ENCODE measurements at regions not wholly inside any gene's neighbourhood (a gene's known extent, or its start where the extent isn't known, plus 50 kb on each side); places are given as distances from the start of the nearest gene placed in this dataset.

DNA sequence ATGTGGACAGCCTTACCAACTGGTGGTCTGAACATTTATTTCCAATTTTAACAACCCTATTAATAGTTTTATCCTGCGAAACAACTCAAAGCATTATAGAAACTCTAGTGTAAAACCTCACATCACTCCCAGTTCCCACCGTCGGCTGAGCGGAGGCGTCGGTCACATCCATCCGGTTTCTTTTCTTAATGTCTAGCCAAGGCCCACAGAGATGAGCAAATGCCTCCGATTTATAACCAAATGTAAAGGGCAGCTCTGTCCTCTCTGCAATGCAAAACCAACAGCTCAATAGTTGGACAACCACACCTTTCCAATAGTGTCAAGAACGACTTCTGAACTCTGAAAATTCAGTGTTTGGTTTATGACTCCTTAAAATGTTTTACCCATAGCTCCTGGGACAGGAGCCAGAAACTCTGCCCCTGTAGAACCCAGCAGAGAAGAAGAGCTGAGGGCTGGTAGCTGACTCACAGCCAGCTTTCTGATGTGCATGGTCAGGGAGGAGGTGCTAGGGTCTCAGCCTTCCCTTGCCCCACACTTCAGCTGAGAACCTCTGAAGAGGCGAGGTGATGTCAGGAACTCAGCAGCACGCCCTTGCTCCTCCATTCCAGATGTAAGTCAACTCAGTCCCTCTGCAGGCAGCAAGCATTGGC is 90.2 kb upstream of the UQCRFS1 start:
- no peak for FAIRE-seq
- ATAC-seq, result no peak
- H3K4me3 ChIP-seq, result no peak overlapping the region
- no peak for TF ChIP-seq SMC3 (IDR thresholded peaks at IDR 0.05)
- TF ChIP-seq POLR2AphosphoS2 (conservative IDR thresholded peaks at IDR 0.05; ENCODE audit: low read length), result no peak
- no peak for TF ChIP-seq ZC3H11A (IDR thresholded peaks at IDR 0.05)
- no peak for TF ChIP-seq HEYL (CRISPR knock-in tag; IDR thresholded peaks at IDR 0.05)
- no peaks in the 10 kb centered on the region for H3K4me1 ChIP-seq
- 41% methylated on average over 11 of the region's 11 CpGs for WGBS (ENCODE audit: missing lambda C conversion rate)
- no peak overlapping the region for H3K27ac ChIP-seq
- CTCF ChIA-PET, result no interaction called here
- DNase-seq (ENCODE audit: low read depth in 1 of 2, low spot score in 1 of 2), result no peak
- POLR2A ChIA-PET, result no interaction called here
- H3K9me3 ChIP-seq, result no peaks in the 10 kb centered on the region
- no peak overlapping the region for H3K4me2 ChIP-seq

DNA sequence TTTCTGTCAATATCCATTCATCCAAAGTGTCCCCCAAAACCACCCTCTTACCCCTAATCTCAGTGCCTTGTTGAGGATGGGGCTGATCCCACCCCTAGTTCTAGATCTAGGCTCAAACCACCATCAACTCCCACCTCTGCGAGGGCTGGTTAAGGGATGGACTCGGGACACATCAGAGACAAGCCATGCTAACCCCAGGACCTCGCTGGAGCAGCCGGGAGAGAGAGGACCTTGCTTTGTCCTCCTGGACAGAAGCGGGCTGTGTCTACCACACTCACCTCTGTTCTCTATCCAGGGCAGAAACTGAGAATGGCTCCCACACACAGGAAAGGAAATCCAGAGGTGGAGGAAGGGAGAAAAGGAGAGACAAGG is 90.8 kb upstream of the UQCRFS1 start:
- no peak for FAIRE-seq
- H3K27ac ChIP-seq, result no peak overlapping the region
- H3K9me3 ChIP-seq, result no peaks in the 10 kb centered on the region
- TF ChIP-seq, protein P1, sequence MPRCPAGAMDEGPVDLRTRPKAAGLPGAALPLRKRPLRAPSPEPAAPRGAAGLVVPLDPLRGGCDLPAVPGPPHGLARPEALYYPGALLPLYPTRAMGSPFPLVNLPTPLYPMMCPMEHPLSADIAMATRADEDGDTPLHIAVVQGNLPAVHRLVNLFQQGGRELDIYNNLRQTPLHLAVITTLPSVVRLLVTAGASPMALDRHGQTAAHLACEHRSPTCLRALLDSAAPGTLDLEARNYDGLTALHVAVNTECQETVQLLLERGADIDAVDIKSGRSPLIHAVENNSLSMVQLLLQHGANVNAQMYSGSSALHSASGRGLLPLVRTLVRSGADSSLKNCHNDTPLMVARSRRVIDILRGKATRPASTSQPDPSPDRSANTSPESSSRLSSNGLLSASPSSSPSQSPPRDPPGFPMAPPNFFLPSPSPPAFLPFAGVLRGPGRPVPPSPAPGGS (IDR thresholded peaks at IDR 0.05), result no peak
- TF ChIP-seq ESRRA (IDR thresholded peaks at IDR 0.05; ENCODE audit: borderline replicate concordance, low read length), result no peak
- TF ChIP-seq, protein P2, sequence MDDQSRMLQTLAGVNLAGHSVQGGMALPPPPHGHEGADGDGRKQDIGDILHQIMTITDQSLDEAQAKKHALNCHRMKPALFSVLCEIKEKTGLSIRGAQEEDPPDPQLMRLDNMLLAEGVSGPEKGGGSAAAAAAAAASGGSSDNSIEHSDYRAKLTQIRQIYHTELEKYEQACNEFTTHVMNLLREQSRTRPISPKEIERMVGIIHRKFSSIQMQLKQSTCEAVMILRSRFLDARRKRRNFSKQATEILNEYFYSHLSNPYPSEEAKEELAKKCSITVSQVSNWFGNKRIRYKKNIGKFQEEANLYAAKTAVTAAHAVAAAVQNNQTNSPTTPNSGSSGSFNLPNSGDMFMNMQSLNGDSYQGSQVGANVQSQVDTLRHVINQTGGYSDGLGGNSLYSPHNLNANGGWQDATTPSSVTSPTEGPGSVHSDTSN (IDR thresholded peaks at IDR 0.05), result no peak
- no peak for TF ChIP-seq EHMT2 (IDR thresholded peaks at IDR 0.05; ENCODE audit: low read depth)
- no peak for TF ChIP-seq NFE2L2 (conservative IDR thresholded peaks at IDR 0.05; ENCODE audit: low read length)
- no peak for TF ChIP-seq GATA3 (IDR thresholded peaks at IDR 0.05; ENCODE audit: borderline replicate concordance)
- TF ChIP-seq RAD21 (conservative IDR thresholded peaks at IDR 0.05 in 1 of 2, IDR thresholded peaks at IDR 0.05 in 1 of 2), result no peak
- no peak for TF ChIP-seq MAZ (IDR thresholded peaks at IDR 0.05; ENCODE audit: borderline replicate concordance, low read depth, low read length)
- no peak for TF ChIP-seq NPAS2 (CRISPR knock-in tag; IDR thresholded peaks at IDR 0.05; ENCODE audit: borderline replicate concordance)
- no peak for TF ChIP-seq MAFK (IDR thresholded peaks at IDR 0.05; ENCODE audit: partially characterized antibody)
- TF ChIP-seq POLR2A (IDR thresholded peaks at IDR 0.05; ENCODE audit: low read length), result no peak
- no peak for TF ChIP-seq HOXB5 (CRISPR knock-in tag; IDR thresholded peaks at IDR 0.05)
- TF ChIP-seq RARB (CRISPR knock-in tag; IDR thresholded peaks at IDR 0.05), result no peak
- TF ChIP-seq HDAC2 (IDR thresholded peaks at IDR 0.05), result no peak
- TF ChIP-seq, protein P3, sequence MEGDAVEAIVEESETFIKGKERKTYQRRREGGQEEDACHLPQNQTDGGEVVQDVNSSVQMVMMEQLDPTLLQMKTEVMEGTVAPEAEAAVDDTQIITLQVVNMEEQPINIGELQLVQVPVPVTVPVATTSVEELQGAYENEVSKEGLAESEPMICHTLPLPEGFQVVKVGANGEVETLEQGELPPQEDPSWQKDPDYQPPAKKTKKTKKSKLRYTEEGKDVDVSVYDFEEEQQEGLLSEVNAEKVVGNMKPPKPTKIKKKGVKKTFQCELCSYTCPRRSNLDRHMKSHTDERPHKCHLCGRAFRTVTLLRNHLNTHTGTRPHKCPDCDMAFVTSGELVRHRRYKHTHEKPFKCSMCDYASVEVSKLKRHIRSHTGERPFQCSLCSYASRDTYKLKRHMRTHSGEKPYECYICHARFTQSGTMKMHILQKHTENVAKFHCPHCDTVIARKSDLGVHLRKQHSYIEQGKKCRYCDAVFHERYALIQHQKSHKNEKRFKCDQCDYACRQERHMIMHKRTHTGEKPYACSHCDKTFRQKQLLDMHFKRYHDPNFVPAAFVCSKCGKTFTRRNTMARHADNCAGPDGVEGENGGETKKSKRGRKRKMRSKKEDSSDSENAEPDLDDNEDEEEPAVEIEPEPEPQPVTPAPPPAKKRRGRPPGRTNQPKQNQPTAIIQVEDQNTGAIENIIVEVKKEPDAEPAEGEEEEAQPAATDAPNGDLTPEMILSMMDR (IDR thresholded peaks at IDR 0.05), result no peak
- TF ChIP-seq JUNB (IDR thresholded peaks at IDR 0.05), result no peak
- TF ChIP-seq CBX2 (IDR thresholded peaks at IDR 0.05; ENCODE audit: borderline replicate concordance, low read depth), result no peak
- TF ChIP-seq CHD4 (IDR thresholded peaks at IDR 0.05; ENCODE audit: borderline replicate concordance), result no peak
- TF ChIP-seq, protein P4, sequence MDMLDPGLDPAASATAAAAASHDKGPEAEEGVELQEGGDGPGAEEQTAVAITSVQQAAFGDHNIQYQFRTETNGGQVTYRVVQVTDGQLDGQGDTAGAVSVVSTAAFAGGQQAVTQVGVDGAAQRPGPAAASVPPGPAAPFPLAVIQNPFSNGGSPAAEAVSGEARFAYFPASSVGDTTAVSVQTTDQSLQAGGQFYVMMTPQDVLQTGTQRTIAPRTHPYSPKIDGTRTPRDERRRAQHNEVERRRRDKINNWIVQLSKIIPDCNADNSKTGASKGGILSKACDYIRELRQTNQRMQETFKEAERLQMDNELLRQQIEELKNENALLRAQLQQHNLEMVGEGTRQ (IDR thresholded peaks at IDR 0.05), result no peak
- no peak for TF ChIP-seq CBX8 (IDR thresholded peaks at IDR 0.05)
- POLR2A ChIA-PET, result no interaction called here
- no peak overlapping the region for H3K4me3 ChIP-seq
- no peak for DNase-seq (ENCODE audit: low read depth in 1 of 2, low spot score in 1 of 2)
- no peak overlapping the region for H3K4me2 ChIP-seq
- WGBS (ENCODE audit: missing lambda C conversion rate), result 3% methylated on average over 5 of the region's 5 CpGs
- H3K4me1 ChIP-seq, result no peaks in the 10 kb centered on the region
- CTCF ChIA-PET, result no interaction called here
- no peak for ATAC-seq

Measured in A549 (cell line).